ENCODE measurements at regions not wholly inside any gene's neighbourhood (a gene's known extent, or its start where the extent isn't known, plus 50 kb on each side); places are given as distances from the start of the nearest gene placed in this dataset.

GRCh38 chr12:43131301-43131700 lies 420.7 kb downstream of the ADAMTS20 start:
- Mint-ChIP-seq H3K9me3 (peaks cover 11% of the 10 kb centered on the region), H3K4me1 (no peaks in the 10 kb centered on the region), H3K4me3 (no peak overlapping the region), H3K36me3 (ENCODE audit: low read depth) (peaks cover 6% of the 10 kb centered on the region), H3K27ac (ENCODE audit: unreplicated experiment) (no peak overlapping the region), H3K27me3 (ENCODE audit: low read depth) (no peaks in the 10 kb centered on the region)
- no peak for TF ChIP-seq CTCF (conservative IDR thresholded peaks at IDR 0.05)
- DNase-seq (ENCODE audit: low read depth, low spot score): no peak

- Mint-ChIP-seq H3K9me3 (no peaks in the 10 kb centered on the region), H3K36me3 (ENCODE audit: low read depth) (no peaks in the 10 kb centered on the region), H3K27me3 (ENCODE audit: low read depth) (no peaks in the 10 kb centered on the region), H3K4me1 (no peaks in the 10 kb centered on the region), H3K4me3 (no peak overlapping the region), H3K27ac (ENCODE audit: unreplicated experiment) (no peak overlapping the region)
- DNase-seq (ENCODE audit: low read depth, low spot score): no peak
- TF ChIP-seq CTCF (conservative IDR thresholded peaks at IDR 0.05): no peak
Observed at GRCh38 chr12:43127886-43128549, 424.0 kb downstream of the ADAMTS20 start.

- no peaks in the 10 kb centered on the region for H3K9me3 Mint-ChIP-seq
- no peak for TF ChIP-seq CTCF (conservative IDR thresholded peaks at IDR 0.05)
- no peak overlapping the region for H3K27ac Mint-ChIP-seq (ENCODE audit: unreplicated experiment)
- DNase-seq (ENCODE audit: low read depth, low spot score): no peak
- no peaks in the 10 kb centered on the region for H3K36me3 Mint-ChIP-seq (ENCODE audit: low read depth)
- H3K27me3 Mint-ChIP-seq (ENCODE audit: low read depth): no peaks in the 10 kb centered on the region
- H3K4me3 Mint-ChIP-seq: no peak overlapping the region
- no peaks in the 10 kb centered on the region for H3K4me1 Mint-ChIP-seq
Observed at GRCh38 chr12:43126652-43127375, 425.2 kb downstream of the ADAMTS20 start.

GRCh38 chr12:43123461-43123860 lies 428.5 kb downstream of the ADAMTS20 start:
- TF ChIP-seq CTCF (conservative IDR thresholded peaks at IDR 0.05): no peak
- H3K36me3 Mint-ChIP-seq (ENCODE audit: low read depth): no peaks in the 10 kb centered on the region
- no peak overlapping the region for H3K27ac Mint-ChIP-seq (ENCODE audit: unreplicated experiment)
- no peaks in the 10 kb centered on the region for H3K9me3 Mint-ChIP-seq
- H3K4me3 Mint-ChIP-seq: no peak overlapping the region
- no peaks in the 10 kb centered on the region for H3K27me3 Mint-ChIP-seq (ENCODE audit: low read depth)
- no peak for DNase-seq (ENCODE audit: low read depth, low spot score)
- H3K4me1 Mint-ChIP-seq: peaks cover 5% of the 10 kb centered on the region

- H3K4me1 Mint-ChIP-seq: peaks cover 5% of the 10 kb centered on the region
- DNase-seq (ENCODE audit: low read depth, low spot score): no peak
- H3K27ac Mint-ChIP-seq (ENCODE audit: unreplicated experiment): no peak overlapping the region
- H3K4me3 Mint-ChIP-seq: no peak overlapping the region
- no peaks in the 10 kb centered on the region for H3K27me3 Mint-ChIP-seq (ENCODE audit: low read depth)
- no peaks in the 10 kb centered on the region for H3K9me3 Mint-ChIP-seq
- no peak for TF ChIP-seq CTCF (conservative IDR thresholded peaks at IDR 0.05)
- H3K36me3 Mint-ChIP-seq (ENCODE audit: low read depth): no peaks in the 10 kb centered on the region
Observed at GRCh38 chr12:43120150-43120549, 431.9 kb downstream of the ADAMTS20 start.
